Mesenchymal stem cell (in vitro differentiated cells and primary cell): ENCODE measurements at regions not wholly inside any gene's neighbourhood (a gene's known extent, or its start where the extent isn't known, plus 50 kb on each side); places are given as distances from the start of the nearest gene placed in this dataset.

Experiments
- DNase-seq: peaks from one replicate; pipeline ENCODE4 v3.0.0-alpha.2; 2013
- H2AFZ ChIP-seq: one replicate; pipeline ENCODE4 v1.6.1; 2013; ENCODE audit warnings: low read depth, mild to moderate bottlenecking, control low read depth, inconsistent platforms, low read length, moderate library complexity
- H2AK5ac ChIP-seq: 2 replicates; pipeline ENCODE4 v1.6.1; 2013; ENCODE audit warnings: low read length, moderate library complexity, mild to moderate bottlenecking, inconsistent platforms; ENCODE audit not compliant: severe bottlenecking
- H2BK120ac ChIP-seq: one replicate; pipeline ENCODE4 v1.6.1; 2013; ENCODE audit warnings: low read depth, mild to moderate bottlenecking, inconsistent platforms, low read length, moderate library complexity
- H2BK12ac ChIP-seq, 2 experiments: one replicate each; pipeline ENCODE4 v1.6.1; 2013; ENCODE audit warnings: inconsistent platforms in 2 of 2, low read length in 2 of 2, mild to moderate bottlenecking in 2 of 2, moderate library complexity in 2 of 2, control low read depth in 1 of 2
- H2BK15ac ChIP-seq: one replicate; pipeline ENCODE4 v1.6.1; 2013; ENCODE audit warnings: mild to moderate bottlenecking, low read depth, inconsistent platforms; ENCODE audit not compliant: poor library complexity, severe bottlenecking
- H2BK5ac ChIP-seq: 2 replicates; pipeline ENCODE4 v1.6.1; 2013; ENCODE audit warnings: low read depth, mild to moderate bottlenecking, low read length, control low read depth, inconsistent platforms; ENCODE audit not compliant: poor library complexity, severe bottlenecking
- H3K14ac ChIP-seq, 2 experiments: one replicate each; pipeline ENCODE4 v1.6.1; 2013; ENCODE audit warnings: inconsistent platforms in 2 of 2, low read length in 2 of 2, control low read depth in 1 of 2, mild to moderate bottlenecking in 1 of 2, moderate library complexity in 1 of 2
- H3K18ac ChIP-seq, 2 experiments: one replicate each; pipeline ENCODE4 v1.6.1; 2013; ENCODE audit warnings: inconsistent platforms in 2 of 2, low read length in 2 of 2, control low read depth in 1 of 2, low read depth in 1 of 2, mild to moderate bottlenecking in 1 of 2
- H3K23ac ChIP-seq, 2 experiments: one replicate each; pipeline ENCODE4 v1.6.1; 2013; ENCODE audit warnings: inconsistent platforms in 2 of 2, low read length in 2 of 2, mild to moderate bottlenecking in 2 of 2, moderate library complexity in 2 of 2, control low read depth in 1 of 2
- H3K27ac ChIP-seq: 2 replicates; pipeline ENCODE4 v1.5.1; 2013; ENCODE audit warnings: mild to moderate bottlenecking, moderate library complexity, low read length, control low read depth, inconsistent platforms; ENCODE audit not compliant: poor library complexity, severe bottlenecking
- H3K27me3 ChIP-seq, 2 experiments: 2 replicates each; pipeline versions ENCODE4 v1.6.1 to v1.7.0; 2013; ENCODE audit warnings: low read length in 2 of 2, mild to moderate bottlenecking in 2 of 2, moderate library complexity in 2 of 2, control low read depth in 1 of 2, inconsistent platforms in 1 of 2; ENCODE audit not compliant: control insufficient read depth in 1 of 2, insufficient read depth in 1 of 2
- H3K36me3 ChIP-seq, 2 experiments: 2 replicates each; pipeline versions ENCODE4 v1.6.1 to v1.7.0; 2013; ENCODE audit warnings: low read length in 2 of 2, control low read depth in 1 of 2, inconsistent platforms in 1 of 2, low read depth in 1 of 2, mild to moderate bottlenecking in 1 of 2; ENCODE audit not compliant: insufficient read depth in 2 of 2, control insufficient read depth in 1 of 2
- H3K4ac ChIP-seq, 2 experiments: one replicate each; pipeline ENCODE4 v1.6.1; 2013; ENCODE audit warnings: inconsistent platforms in 2 of 2, low read length in 2 of 2, mild to moderate bottlenecking in 2 of 2, moderate library complexity in 2 of 2, control low read depth in 1 of 2, low read depth in 1 of 2
- H3K4me1 ChIP-seq: 2 replicates; pipeline ENCODE4 v1.6.1; 2013; ENCODE audit warnings: low read depth, low read length, control low read depth; ENCODE audit not compliant: control insufficient read depth, insufficient read depth
- H3K4me2 ChIP-seq: 2 replicates; pipeline ENCODE4 v1.6.1; 2013; ENCODE audit warnings: low read length, mild to moderate bottlenecking, inconsistent platforms; ENCODE audit not compliant: poor library complexity, severe bottlenecking
- H3K4me3 ChIP-seq, 2 experiments: 2 replicates each; pipeline versions ENCODE4 v1.5.1 to v1.7.0; 2013; ENCODE audit warnings: low read length in 2 of 2, mild to moderate bottlenecking in 2 of 2, control low read depth in 1 of 2, low read depth in 1 of 2; ENCODE audit not compliant: insufficient read depth in 1 of 2
- H3K79me1 ChIP-seq: replicated peaks from 2 replicates; pipeline ENCODE4 v1.6.1; 2013; ENCODE audit warnings: mild to moderate bottlenecking, control low read depth, low read length, inconsistent platforms; ENCODE audit not compliant: poor library complexity, severe bottlenecking
- H3K9ac ChIP-seq: 2 replicates; pipeline ENCODE4 v1.7.0; 2013; ENCODE audit warnings: mild to moderate bottlenecking, low read length, moderate library complexity
- H3K9me3 ChIP-seq: 2 replicates; pipeline ENCODE4 v1.7.0; 2013; ENCODE audit warnings: mild to moderate bottlenecking, low read length; ENCODE audit not compliant: control insufficient read depth
- H4K8ac ChIP-seq: one replicate; pipeline ENCODE4 v1.6.1; 2013; ENCODE audit warnings: inconsistent platforms, mild to moderate bottlenecking, low read length, moderate library complexity
- H4K91ac ChIP-seq: one replicate; pipeline ENCODE4 v1.6.1; 2013; ENCODE audit warnings: mild to moderate bottlenecking, low read length, inconsistent platforms
- WGBS: methylation state at CpG from one replicate; pipeline ENCODE4 v1.1.7; 2013; ENCODE audit warnings: mixed read lengths; 5-methylcytosine and 5-hydroxymethylcytosine counted together

- H4K8ac ChIP-seq, result no peak overlapping the region
- H2BK5ac ChIP-seq, result no peak overlapping the region
- H3K4ac ChIP-seq, result no peak overlapping the region
- no peaks in the 10 kb centered on the region for H3K36me3 ChIP-seq
- H3K9me3 ChIP-seq, result no peaks in the 10 kb centered on the region
- H2BK12ac ChIP-seq, result no peak overlapping the region
- no peak overlapping the region for H2BK15ac ChIP-seq
- no peak overlapping the region for H2AFZ ChIP-seq
- no peaks in the 10 kb centered on the region for H3K27me3 ChIP-seq
- peaks cover 25% of the 10 kb centered on the region for H3K4me1 ChIP-seq
- DNase-seq, result no peak
- no peak overlapping the region for H3K4me2 ChIP-seq
- H3K18ac ChIP-seq, result no peak overlapping the region
- 83% methylated on average over 3 of the region's 3 CpGs for WGBS
- H3K14ac ChIP-seq, result no peak overlapping the region
- H3K9ac ChIP-seq, result no peak overlapping the region
- no peak overlapping the region for H3K27ac ChIP-seq
- peak overlapping the region; percentile 47 for H2AK5ac ChIP-seq
- no peak overlapping the region for H2BK120ac ChIP-seq
- no peak overlapping the region for H4K91ac ChIP-seq
- no peak overlapping the region for H3K4me3 ChIP-seq
- H3K23ac ChIP-seq, result no peak overlapping the region
- peaks cover 2% of the 10 kb centered on the region for H3K79me1 ChIP-seq
These were observed 185.2 kb upstream of the GMDS start for GRCh38 chr6:2430612-2431011.

- H3K4me1 ChIP-seq, result peaks cover 24% of the 10 kb centered on the region
- H3K36me3 ChIP-seq, result no peaks in the 10 kb centered on the region
- H3K9me3 ChIP-seq, result no peaks in the 10 kb centered on the region
- no peak overlapping the region for H2AFZ ChIP-seq
- H2BK5ac ChIP-seq, result no peak overlapping the region
- no peak overlapping the region for H3K23ac ChIP-seq
- H3K14ac ChIP-seq, result no peak overlapping the region
- peak; percentile 70 for DNase-seq
- H3K4me3 ChIP-seq, result no peak overlapping the region
- no peak overlapping the region for H3K9ac ChIP-seq
- H3K18ac ChIP-seq, result no peak overlapping the region
- no peak overlapping the region for H4K91ac ChIP-seq
- no peak overlapping the region for H3K27ac ChIP-seq
- H3K4me2 ChIP-seq, result no peak overlapping the region
- H2BK15ac ChIP-seq, result no peak overlapping the region
- H3K27me3 ChIP-seq, result no peaks in the 10 kb centered on the region
- H2BK12ac ChIP-seq, result no peak overlapping the region
- 48% methylated on average over 5 of the region's 6 CpGs for WGBS
- no peak overlapping the region for H2BK120ac ChIP-seq
- no peak overlapping the region for H4K8ac ChIP-seq
- H3K79me1 ChIP-seq, result peaks cover 2% of the 10 kb centered on the region
- H2AK5ac ChIP-seq, result no peak overlapping the region
- no peak overlapping the region for H3K4ac ChIP-seq
These were observed 184.1 kb upstream of the GMDS start for GRCh38 chr6:2429460-2429859.

GRCh38 chr6:2429032-2429431 is 183.6 kb upstream of the GMDS start:
- H4K8ac ChIP-seq, result no peak overlapping the region
- no peak overlapping the region for H2AFZ ChIP-seq
- H2BK120ac ChIP-seq, result no peak overlapping the region
- DNase-seq, result no peak
- H3K27me3 ChIP-seq, result no peaks in the 10 kb centered on the region
- H2BK5ac ChIP-seq, result no peak overlapping the region
- H3K23ac ChIP-seq, result no peak overlapping the region
- no peaks in the 10 kb centered on the region for H3K9me3 ChIP-seq
- no peak overlapping the region for H3K27ac ChIP-seq
- 86% methylated on average over 1 of the region's 1 CpG for WGBS
- no peak overlapping the region for H3K4ac ChIP-seq
- no peaks in the 10 kb centered on the region for H3K36me3 ChIP-seq
- no peak overlapping the region for H2BK15ac ChIP-seq
- H2AK5ac ChIP-seq, result peak overlapping the region; percentile 8
- peaks cover 20% of the 10 kb centered on the region for H3K4me1 ChIP-seq
- no peak overlapping the region for H3K4me2 ChIP-seq
- H3K4me3 ChIP-seq, result no peak overlapping the region
- H3K9ac ChIP-seq, result no peak overlapping the region
- no peak overlapping the region for H2BK12ac ChIP-seq
- H3K18ac ChIP-seq, result no peak overlapping the region
- no peak overlapping the region for H3K14ac ChIP-seq
- H4K91ac ChIP-seq, result peak overlapping the region; percentile 3
- H3K79me1 ChIP-seq, result peaks cover 2% of the 10 kb centered on the region

- Histone ChIP-seq H3K14ac (no peak overlapping the region), H4K8ac (no peak overlapping the region), H3K4me1 (peaks cover 5% of the 10 kb centered on the region), H2BK12ac (no peak overlapping the region), H2BK5ac (no peak overlapping the region), H3K4ac (no peak overlapping the region), H2BK15ac (no peak overlapping the region), H3K23ac (no peak overlapping the region), H2BK120ac (no peak overlapping the region), H3K9ac (no peak overlapping the region), H3K27me3 (no peaks in the 10 kb centered on the region), H3K27ac (peak overlapping the region; percentile 69), H3K4me2 (no peak overlapping the region), H3K18ac (no peak overlapping the region), H2AK5ac (no peak overlapping the region), H3K79me1 (peaks cover 2% of the 10 kb centered on the region), H3K9me3 (no peaks in the 10 kb centered on the region), H4K91ac (no peak overlapping the region), H3K4me3 (no peak overlapping the region), H2AFZ (no peak overlapping the region), H3K36me3 (no peaks in the 10 kb centered on the region)
- 56% methylated on average over 3 of the region's 3 CpGs for WGBS
- peak; percentile 11 for DNase-seq
These were observed 181.3 kb upstream of the GMDS start for GRCh38 chr6:2426561-2427340.
